ENCODE measurements at regions not wholly inside any gene's neighbourhood (a gene's known extent, or its start where the extent isn't known, plus 50 kb on each side); places are given as distances from the start of the nearest gene placed in this dataset.

DNA sequence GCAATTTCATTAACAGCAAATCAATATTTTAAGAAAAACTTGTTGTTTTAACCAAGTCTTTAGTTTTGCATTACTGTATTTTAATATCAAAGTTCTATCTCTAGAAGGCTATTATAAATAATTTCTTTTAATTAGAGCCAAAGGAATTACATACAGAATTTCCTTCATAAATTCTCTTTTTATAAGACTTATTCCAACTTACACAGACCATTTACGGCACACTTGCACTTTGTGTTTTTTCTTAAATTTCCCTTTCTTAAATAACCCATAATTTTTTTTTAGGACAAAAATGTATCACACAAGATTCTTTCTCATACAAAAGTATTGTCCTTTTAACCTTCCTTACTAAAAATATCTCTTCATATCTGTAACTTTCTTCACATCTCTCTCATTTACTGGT, 458.5 kb upstream of the CHRM3 start:
- no peaks in the 10 kb centered on the region for H3K27me3 ChIP-seq (ENCODE audit: control insufficient read depth in 2 of 2, insufficient read depth in 2 of 2, low read length in 2 of 2)
- H2AFZ ChIP-seq (ENCODE audit: low read depth, low read length): no peak overlapping the region
- intact Hi-C loops (cut with micrococcal nuclease) (no loop called here), dilution Hi-C loops (cut with MboI; ENCODE audit: extremely low pct_ligation_motif_present, low sequenced_read_pairs) (no loop called here)
- FAIRE-seq (no peak), DNase-seq (ENCODE audit: low read depth, low spot score) (no peak)
- no peaks in the 10 kb centered on the region for H3K79me2 ChIP-seq (ENCODE audit: control insufficient read depth, insufficient read depth, low read length)
- no peaks in the 10 kb centered on the region for H3K9me1 ChIP-seq (replicated peaks; ENCODE audit: control insufficient read depth, extremely low read depth, insufficient read depth, low read length)
- ChIA-PET POLR2A (interaction anchor here (0.6 kb wide), 1 partner anchor 116 kb away, joined by 11 read pairs; no protein-coding TSS in a partner anchor), CTCF (no interaction called here)
- no peak overlapping the region for H3K9ac ChIP-seq (replicated peaks; ENCODE audit: extremely low read depth, insufficient read depth, low read length)
- no peak overlapping the region for H3K27ac ChIP-seq (ENCODE audit: insufficient read depth, low read depth, low read length)
- no peak for TF ChIP-seq MYC (IDR thresholded peaks at IDR 0.05; ENCODE audit: low read depth, low read length)
- no peak for TF ChIP-seq POLR2A (IDR thresholded peaks at IDR 0.05; ENCODE audit: low read depth, low read length)
- TF ChIP-seq, protein P1, sequence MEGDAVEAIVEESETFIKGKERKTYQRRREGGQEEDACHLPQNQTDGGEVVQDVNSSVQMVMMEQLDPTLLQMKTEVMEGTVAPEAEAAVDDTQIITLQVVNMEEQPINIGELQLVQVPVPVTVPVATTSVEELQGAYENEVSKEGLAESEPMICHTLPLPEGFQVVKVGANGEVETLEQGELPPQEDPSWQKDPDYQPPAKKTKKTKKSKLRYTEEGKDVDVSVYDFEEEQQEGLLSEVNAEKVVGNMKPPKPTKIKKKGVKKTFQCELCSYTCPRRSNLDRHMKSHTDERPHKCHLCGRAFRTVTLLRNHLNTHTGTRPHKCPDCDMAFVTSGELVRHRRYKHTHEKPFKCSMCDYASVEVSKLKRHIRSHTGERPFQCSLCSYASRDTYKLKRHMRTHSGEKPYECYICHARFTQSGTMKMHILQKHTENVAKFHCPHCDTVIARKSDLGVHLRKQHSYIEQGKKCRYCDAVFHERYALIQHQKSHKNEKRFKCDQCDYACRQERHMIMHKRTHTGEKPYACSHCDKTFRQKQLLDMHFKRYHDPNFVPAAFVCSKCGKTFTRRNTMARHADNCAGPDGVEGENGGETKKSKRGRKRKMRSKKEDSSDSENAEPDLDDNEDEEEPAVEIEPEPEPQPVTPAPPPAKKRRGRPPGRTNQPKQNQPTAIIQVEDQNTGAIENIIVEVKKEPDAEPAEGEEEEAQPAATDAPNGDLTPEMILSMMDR (IDR thresholded peaks at IDR 0.05; ENCODE audit: extremely low read depth in 1 of 2, insufficient read depth in 1 of 2, low read depth in 1 of 2, low read length in 2 of 2): no peak
- TF ChIP-seq JUN (IDR thresholded peaks at IDR 0.05; ENCODE audit: borderline replicate concordance, insufficient read depth, insufficient read length, low read depth): no peak
- no peak for TF ChIP-seq GATA2 (IDR thresholded peaks at IDR 0.05; ENCODE audit: insufficient read depth, insufficient read length, low read depth, low read length)
- TF ChIP-seq MAX (IDR thresholded peaks at IDR 0.05; ENCODE audit: insufficient read depth, insufficient read length): no peak
- no peak for TF ChIP-seq EZH2 (IDR thresholded peaks at IDR 0.05; ENCODE audit: borderline replicate concordance, low read depth, low read length, severe bottlenecking)
- BruUV-seq (replicated peaks): no TSS peak
- peaks cover 4% of the 10 kb centered on the region for H3K9me3 ChIP-seq (replicated peaks; ENCODE audit: control insufficient read depth, insufficient read depth, low read length)
- no peaks in the 10 kb centered on the region for H3K4me1 ChIP-seq (ENCODE audit: control insufficient read depth, extremely low read depth, insufficient read depth, low read length)
- no peaks in the 10 kb centered on the region for H4K20me1 ChIP-seq (replicated peaks; ENCODE audit: control insufficient read depth, extremely low read depth, insufficient read depth, low read length)
- H3K4me3 ChIP-seq (replicated peaks in 1 of 3; ENCODE audit: insufficient read depth in 1 of 3, low read depth in 1 of 3, low read length in 3 of 3): no peak overlapping the region
- H3K36me3 ChIP-seq (ENCODE audit: control insufficient read depth in 2 of 2, extremely low read depth in 1 of 2, insufficient read depth in 2 of 2, low read length in 2 of 2): no peaks in the 10 kb centered on the region
- no peak overlapping the region for H3K4me2 ChIP-seq (ENCODE audit: insufficient read depth, low read length)

All from endothelial cell of umbilical vein (primary cell).